ENCODE measurements at regions not wholly inside any gene's neighbourhood (a gene's known extent, or its start where the extent isn't known, plus 50 kb on each side); places are given as distances from the start of the nearest gene placed in this dataset.

- no peak for DNase-seq
- no peaks in the 10 kb centered on the region for H3K4me1 Mint-ChIP-seq (ENCODE audit: low read depth)
- peaks cover 8% of the 10 kb centered on the region for H3K9me3 Mint-ChIP-seq
- peaks cover 15% of the 10 kb centered on the region for H3K27me3 Mint-ChIP-seq (ENCODE audit: insufficient read depth)
- H3K36me3 Mint-ChIP-seq (ENCODE audit: low read depth): peaks cover 8% of the 10 kb centered on the region
- TF ChIP-seq CTCF (IDR thresholded peaks at IDR 0.05): no peak
- H3K4me3 Mint-ChIP-seq: no peak overlapping the region
- no peak overlapping the region for H3K27ac Mint-ChIP-seq
Observed at GRCh38 chr10:113967126-113967525, 76.5 kb upstream of the ADRB1 start.

GRCh38 chr10:113970641-113971040 is 73.0 kb upstream of the ADRB1 start:
- H3K4me3 Mint-ChIP-seq: no peak overlapping the region
- H3K27me3 Mint-ChIP-seq (ENCODE audit: insufficient read depth): peaks cover 21% of the 10 kb centered on the region
- peaks cover 8% of the 10 kb centered on the region for H3K9me3 Mint-ChIP-seq
- no peak for TF ChIP-seq CTCF (IDR thresholded peaks at IDR 0.05)
- DNase-seq: no peak
- no peak overlapping the region for H3K27ac Mint-ChIP-seq
- peaks cover 8% of the 10 kb centered on the region for H3K36me3 Mint-ChIP-seq (ENCODE audit: low read depth)
- H3K4me1 Mint-ChIP-seq (ENCODE audit: low read depth): no peaks in the 10 kb centered on the region

- Mint-ChIP-seq H3K36me3 (ENCODE audit: low read depth) (peaks cover 8% of the 10 kb centered on the region), H3K4me3 (no peak overlapping the region), H3K27ac (no peak overlapping the region), H3K9me3 (peaks cover 8% of the 10 kb centered on the region), H3K4me1 (ENCODE audit: low read depth) (no peaks in the 10 kb centered on the region), H3K27me3 (ENCODE audit: insufficient read depth) (peaks cover 21% of the 10 kb centered on the region)
- no peak for TF ChIP-seq CTCF (IDR thresholded peaks at IDR 0.05)
- no peak for DNase-seq
Observed at GRCh38 chr10:113971349-113971973, 72.2 kb upstream of the ADRB1 start.

- H3K4me1 Mint-ChIP-seq (ENCODE audit: low read depth): no peaks in the 10 kb centered on the region
- no peaks in the 10 kb centered on the region for H3K9me3 Mint-ChIP-seq
- DNase-seq: no peak
- H3K27me3 Mint-ChIP-seq (ENCODE audit: insufficient read depth): peaks cover 8% of the 10 kb centered on the region
- no peaks in the 10 kb centered on the region for H3K36me3 Mint-ChIP-seq (ENCODE audit: low read depth)
- no peak overlapping the region for H3K27ac Mint-ChIP-seq
- no peak overlapping the region for H3K4me3 Mint-ChIP-seq
- no peak for TF ChIP-seq CTCF (IDR thresholded peaks at IDR 0.05)
Observed at GRCh38 chr10:113977174-113977573, 66.5 kb upstream of the ADRB1 start.

- Mint-ChIP-seq H3K9me3 (no peaks in the 10 kb centered on the region), H3K27me3 (ENCODE audit: insufficient read depth) (peaks cover 2% of the 10 kb centered on the region), H3K4me3 (no peak overlapping the region), H3K36me3 (ENCODE audit: low read depth) (no peaks in the 10 kb centered on the region), H3K4me1 (ENCODE audit: low read depth) (no peaks in the 10 kb centered on the region), H3K27ac (no peak overlapping the region)
- DNase-seq: no peak
- TF ChIP-seq CTCF (IDR thresholded peaks at IDR 0.05): no peak
Observed at GRCh38 chr10:113978802-113979201, 64.9 kb upstream of the ADRB1 start.

- Mint-ChIP-seq H3K4me1 (ENCODE audit: low read depth) (no peaks in the 10 kb centered on the region), H3K27ac (no peak overlapping the region), H3K36me3 (ENCODE audit: low read depth) (no peaks in the 10 kb centered on the region), H3K4me3 (no peak overlapping the region), H3K9me3 (no peaks in the 10 kb centered on the region), H3K27me3 (ENCODE audit: insufficient read depth) (peaks cover 2% of the 10 kb centered on the region)
- no peak for DNase-seq
- no peak for TF ChIP-seq CTCF (IDR thresholded peaks at IDR 0.05)
Observed at GRCh38 chr10:113979409-113979808, 64.3 kb upstream of the ADRB1 start.
